ENCODE measurements at regions not wholly inside any gene's neighbourhood (a gene's known extent, or its start where the extent isn't known, plus 50 kb on each side); places are given as distances from the start of the nearest gene placed in this dataset.

GRCh38 chr16:51085271-51085670, 65.8 kb downstream of the SALL1 start:
- DNase-seq = no peak

- no peak for DNase-seq
These were observed 66.8 kb downstream of the SALL1 start for GRCh38 chr16:51084074-51084928.

- no peak for DNase-seq
These were observed 78.5 kb downstream of the SALL1 start for GRCh38 chr16:51072591-51072990.

GRCh38 chr16:51071326-51071725, 79.7 kb downstream of the SALL1 start:
- DNase-seq = no peak

GRCh38 chr16:51067352-51067751, 83.7 kb downstream of the SALL1 start:
- no peak for DNase-seq

GRCh38 chr16:51062039-51062438, 89.0 kb downstream of the SALL1 start:
- DNase-seq = no peak

- no peak for DNase-seq
These were observed 89.7 kb downstream of the SALL1 start for GRCh38 chr16:51061328-51061727.

- DNase-seq = no peak
These were observed 93.1 kb downstream of the SALL1 start for GRCh38 chr16:51057969-51058337.

- DNase-seq = no peak
These were observed 93.8 kb downstream of the SALL1 start for GRCh38 chr16:51057102-51057793.

- no peak for DNase-seq
These were observed 94.7 kb downstream of the SALL1 start for GRCh38 chr16:51056331-51056730.

GRCh38 chr16:51055434-51055833, 95.6 kb downstream of the SALL1 start:
- DNase-seq = no peak

GRCh38 chr16:51053775-51054174, 97.3 kb downstream of the SALL1 start:
- DNase-seq = no peak

GRCh38 chr16:51051671-51052070, 99.4 kb downstream of the SALL1 start:
- DNase-seq = no peak

- no peak for DNase-seq
These were observed 100.7 kb downstream of the SALL1 start for GRCh38 chr16:51050377-51050706.

GRCh38 chr16:51049678-51050376, 101.2 kb downstream of the SALL1 start:
- no peak for DNase-seq

- no peak for DNase-seq
These were observed 101.8 kb downstream of the SALL1 start for GRCh38 chr16:51049276-51049675.

- no peak for DNase-seq
These were observed 102.5 kb downstream of the SALL1 start for GRCh38 chr16:51048544-51048943.

GRCh38 chr16:51045794-51046193, 105.3 kb downstream of the SALL1 start:
- DNase-seq = no peak

- DNase-seq = no peak
These were observed 105.9 kb downstream of the SALL1 start for GRCh38 chr16:51045186-51045585.

GRCh38 chr16:51041546-51041945, 109.5 kb downstream of the SALL1 start:
- DNase-seq = no peak

- DNase-seq = no peak
These were observed 110.4 kb downstream of the SALL1 start for GRCh38 chr16:51040637-51041036.

GRCh38 chr16:51039638-51040331, 111.3 kb downstream of the SALL1 start:
- no peak for DNase-seq

- no peak for DNase-seq
These were observed 115.4 kb downstream of the SALL1 start for GRCh38 chr16:51035711-51036110.
